OCI-LY3 (cell line): ENCODE measurements at regions not wholly inside any gene's neighbourhood (a gene's known extent, or its start where the extent isn't known, plus 50 kb on each side); places are given as distances from the start of the nearest gene placed in this dataset.

ENCODE experiments used
- EZH2phosphoT487 ChIP-seq: fragments of 200-600 bp; shearing (Covaris generic); IDR thresholded peaks from 2 replicates; pipeline ENCODE4 v1.6.1; 2018; ENCODE audit warnings: antibody characterized with exemption, mixed run types, low read depth
- TF ChIP-seq, protein P1 (sequence below): fragments of 200-600, 300-600 bp; sonication (generic); IDR thresholded peaks from 2 replicates; pipeline ENCODE4 v1.5.1; 2014; ENCODE audit warnings: antibody characterized with exemption, low read length, low read depth

DNA sequence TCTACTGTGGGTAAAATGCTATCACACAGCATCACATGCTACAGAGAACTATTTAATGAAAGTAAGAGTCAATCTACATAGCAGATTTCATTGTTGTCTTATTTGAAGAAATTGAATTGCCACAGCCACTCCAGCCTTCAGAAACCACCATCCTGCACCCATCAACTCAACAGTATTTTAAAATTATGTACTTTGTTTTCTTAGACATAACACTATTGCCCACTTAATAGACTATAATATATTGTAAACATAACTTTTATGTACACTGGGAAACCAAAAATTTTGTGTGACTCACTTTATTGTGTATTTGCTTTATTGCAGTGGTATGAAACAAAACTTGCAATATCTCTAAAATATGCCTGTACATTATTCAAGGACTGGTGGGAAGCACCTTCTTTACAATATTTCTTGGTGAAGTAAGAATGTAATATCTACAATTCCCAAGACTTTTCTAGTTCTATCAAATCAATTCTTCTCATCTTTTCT is 133.0 kb downstream of the DUSP10 start:
- TF ChIP-seq, protein P1, sequence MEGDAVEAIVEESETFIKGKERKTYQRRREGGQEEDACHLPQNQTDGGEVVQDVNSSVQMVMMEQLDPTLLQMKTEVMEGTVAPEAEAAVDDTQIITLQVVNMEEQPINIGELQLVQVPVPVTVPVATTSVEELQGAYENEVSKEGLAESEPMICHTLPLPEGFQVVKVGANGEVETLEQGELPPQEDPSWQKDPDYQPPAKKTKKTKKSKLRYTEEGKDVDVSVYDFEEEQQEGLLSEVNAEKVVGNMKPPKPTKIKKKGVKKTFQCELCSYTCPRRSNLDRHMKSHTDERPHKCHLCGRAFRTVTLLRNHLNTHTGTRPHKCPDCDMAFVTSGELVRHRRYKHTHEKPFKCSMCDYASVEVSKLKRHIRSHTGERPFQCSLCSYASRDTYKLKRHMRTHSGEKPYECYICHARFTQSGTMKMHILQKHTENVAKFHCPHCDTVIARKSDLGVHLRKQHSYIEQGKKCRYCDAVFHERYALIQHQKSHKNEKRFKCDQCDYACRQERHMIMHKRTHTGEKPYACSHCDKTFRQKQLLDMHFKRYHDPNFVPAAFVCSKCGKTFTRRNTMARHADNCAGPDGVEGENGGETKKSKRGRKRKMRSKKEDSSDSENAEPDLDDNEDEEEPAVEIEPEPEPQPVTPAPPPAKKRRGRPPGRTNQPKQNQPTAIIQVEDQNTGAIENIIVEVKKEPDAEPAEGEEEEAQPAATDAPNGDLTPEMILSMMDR: no peak
- no peak for TF ChIP-seq EZH2phosphoT487
